ENCODE measurements at regions not wholly inside any gene's neighbourhood (a gene's known extent, or its start where the extent isn't known, plus 50 kb on each side); places are given as distances from the start of the nearest gene placed in this dataset.
A peak's percentile ranks its signal among the peaks of the same experiment; 100 is the strongest.

- TF ChIP-seq CTCF (conservative IDR thresholded peaks at IDR 0.05; ENCODE audit: low read length) (peak; percentile 72), EZH2phosphoT487 (IDR thresholded peaks at IDR 0.05; ENCODE audit: borderline replicate concordance, low read depth, low read length) (no peak)
Measured at GRCh38 chr21:43269440-43269839, 100.6 kb downstream of the CRYAA start.
